Activated T-cell treated with anti-CD3 and anti-CD28 coated beads, Interleukin-2, amount 50 U/mL, for 4 hours (primary cell): ENCODE measurements at regions not wholly inside any gene's neighbourhood (a gene's known extent, or its start where the extent isn't known, plus 50 kb on each side); places are given as distances from the start of the nearest gene placed in this dataset.
"Not testable (repeated sequence)": the region's sequence is repeated elsewhere in the genome, so short reads cannot be mapped to it uniquely, and the experiment has no call there.

Source experiments
- ATAC-seq, 2 donors: fragments of 200-7000 bp; cut with Tn5 transposase; one replicate each; pipeline ENCODE4 v1.10.0; 2021
- DNase-seq: peaks from one replicate; pipeline ENCODE4 v3.0.0-alpha.2; 2020
- H3K27me3 Mint-ChIP-seq: one replicate; pipeline ENCODE4 v1.8.0; 2021; ENCODE audit warnings: low read depth, mixed read lengths
- H3K36me3 Mint-ChIP-seq: one replicate; pipeline ENCODE4 v1.8.0; 2022; ENCODE audit warnings: mixed read lengths; ENCODE audit not compliant: insufficient read depth
- H3K4me1 Mint-ChIP-seq: one replicate; pipeline ENCODE4 v1.8.0; 2021; ENCODE audit warnings: low read depth, mixed read lengths
- H3K4me3 Mint-ChIP-seq: one replicate; pipeline ENCODE4 v1.8.0; 2021; ENCODE audit warnings: mild to moderate bottlenecking, moderate library complexity, mixed read lengths
- H3K9me3 Mint-ChIP-seq: one replicate; pipeline ENCODE4 v1.8.0; 2021; ENCODE audit warnings: mixed read lengths

GRCh38 chr13:90261343-90261742, 1086.1 kb upstream of the MIR17HG start:
- H3K36me3 Mint-ChIP-seq = no peaks in the 10 kb centered on the region
- ATAC-seq (no peak), DNase-seq (no peak)
- H3K4me3 Mint-ChIP-seq = no peak overlapping the region
- H3K9me3 Mint-ChIP-seq = no peaks in the 10 kb centered on the region
- H3K4me1 Mint-ChIP-seq = no peaks in the 10 kb centered on the region
- H3K27me3 Mint-ChIP-seq = no peaks in the 10 kb centered on the region

- H3K4me3 Mint-ChIP-seq = no peak overlapping the region
- no peaks in the 10 kb centered on the region for H3K27me3 Mint-ChIP-seq
- H3K36me3 Mint-ChIP-seq = no peaks in the 10 kb centered on the region
- ATAC-seq (no peak), DNase-seq (no peak)
- peaks cover 3% of the 10 kb centered on the region for H3K9me3 Mint-ChIP-seq
- H3K4me1 Mint-ChIP-seq = no peaks in the 10 kb centered on the region
Observed at GRCh38 chr13:90270226-90270625, 1077.3 kb upstream of the MIR17HG start.

GRCh38 chr13:90272356-90272755, 1075.1 kb upstream of the MIR17HG start:
- Mint-ChIP-seq H3K27me3 (no peaks in the 10 kb centered on the region), H3K9me3 (peaks cover 3% of the 10 kb centered on the region), H3K4me1 (no peaks in the 10 kb centered on the region), H3K36me3 (no peaks in the 10 kb centered on the region), H3K4me3 (no peak overlapping the region)
- ATAC-seq (no peak), DNase-seq (no peak)

GRCh38 chr13:90276216-90276615, 1071.3 kb upstream of the MIR17HG start:
- Mint-ChIP-seq H3K36me3 (no peaks in the 10 kb centered on the region), H3K27me3 (no peaks in the 10 kb centered on the region), H3K4me1 (no peaks in the 10 kb centered on the region), H3K9me3 (peaks cover under 1% of the 10 kb centered on the region), H3K4me3 (no peak overlapping the region)
- no peak for ATAC-seq
- no peak for DNase-seq

GRCh38 chr13:90278231-90278630, 1069.3 kb upstream of the MIR17HG start:
- not testable (repeated sequence) for ATAC-seq, H3K36me3 Mint-ChIP-seq, DNase-seq, H3K4me1 Mint-ChIP-seq, H3K9me3 Mint-ChIP-seq, H3K4me3 Mint-ChIP-seq, H3K27me3 Mint-ChIP-seq

- no peak for ATAC-seq
- no peak for DNase-seq
- Mint-ChIP-seq H3K4me1 (no peaks in the 10 kb centered on the region), H3K4me3 (no peak overlapping the region), H3K27me3 (no peaks in the 10 kb centered on the region), H3K36me3 (no peaks in the 10 kb centered on the region), H3K9me3 (peaks cover 7% of the 10 kb centered on the region)
Observed at GRCh38 chr13:90281709-90282108, 1065.8 kb upstream of the MIR17HG start.

- DNase-seq (no peak), ATAC-seq (no peak)
- Mint-ChIP-seq H3K27me3 (no peaks in the 10 kb centered on the region), H3K36me3 (no peaks in the 10 kb centered on the region), H3K9me3 (peaks cover 12% of the 10 kb centered on the region), H3K4me3 (no peak overlapping the region), H3K4me1 (no peaks in the 10 kb centered on the region)
Observed at GRCh38 chr13:90287521-90287920, 1060.0 kb upstream of the MIR17HG start.

GRCh38 chr13:90293793-90294361, 1053.6 kb upstream of the MIR17HG start:
- ATAC-seq (no peak), DNase-seq (no peak)
- H3K27me3 Mint-ChIP-seq = no peaks in the 10 kb centered on the region
- peaks cover 12% of the 10 kb centered on the region for H3K9me3 Mint-ChIP-seq
- H3K4me1 Mint-ChIP-seq = no peaks in the 10 kb centered on the region
- H3K4me3 Mint-ChIP-seq = no peak overlapping the region
- no peaks in the 10 kb centered on the region for H3K36me3 Mint-ChIP-seq

- peaks cover 8% of the 10 kb centered on the region for H3K9me3 Mint-ChIP-seq
- DNase-seq (no peak), ATAC-seq (no peak)
- no peaks in the 10 kb centered on the region for H3K36me3 Mint-ChIP-seq
- no peak overlapping the region for H3K4me3 Mint-ChIP-seq
- H3K27me3 Mint-ChIP-seq = no peaks in the 10 kb centered on the region
- H3K4me1 Mint-ChIP-seq = no peaks in the 10 kb centered on the region
Observed at GRCh38 chr13:90299238-90299637, 1048.2 kb upstream of the MIR17HG start.

GRCh38 chr13:90300015-90300414, 1047.5 kb upstream of the MIR17HG start:
- DNase-seq (no peak), ATAC-seq (no peak)
- H3K9me3 Mint-ChIP-seq = peaks cover 8% of the 10 kb centered on the region
- H3K36me3 Mint-ChIP-seq = no peaks in the 10 kb centered on the region
- no peaks in the 10 kb centered on the region for H3K4me1 Mint-ChIP-seq
- no peak overlapping the region for H3K4me3 Mint-ChIP-seq
- H3K27me3 Mint-ChIP-seq = no peaks in the 10 kb centered on the region

GRCh38 chr13:90302107-90302506, 1045.4 kb upstream of the MIR17HG start:
- no peaks in the 10 kb centered on the region for H3K27me3 Mint-ChIP-seq
- H3K9me3 Mint-ChIP-seq = peaks cover 15% of the 10 kb centered on the region
- no peak for ATAC-seq
- no peak for DNase-seq
- H3K4me1 Mint-ChIP-seq = no peaks in the 10 kb centered on the region
- no peak overlapping the region for H3K4me3 Mint-ChIP-seq
- H3K36me3 Mint-ChIP-seq = no peaks in the 10 kb centered on the region

GRCh38 chr13:90305796-90306195, 1041.7 kb upstream of the MIR17HG start:
- DNase-seq (no peak), ATAC-seq (no peak)
- H3K4me1 Mint-ChIP-seq = no peaks in the 10 kb centered on the region
- no peak overlapping the region for H3K4me3 Mint-ChIP-seq
- H3K27me3 Mint-ChIP-seq = no peaks in the 10 kb centered on the region
- no peaks in the 10 kb centered on the region for H3K36me3 Mint-ChIP-seq
- H3K9me3 Mint-ChIP-seq = peaks cover 10% of the 10 kb centered on the region

GRCh38 chr13:90307136-90307535, 1040.4 kb upstream of the MIR17HG start:
- no peak for DNase-seq
- H3K4me1 Mint-ChIP-seq = no peaks in the 10 kb centered on the region
- no peaks in the 10 kb centered on the region for H3K27me3 Mint-ChIP-seq
- peaks cover 13% of the 10 kb centered on the region for H3K9me3 Mint-ChIP-seq
- H3K36me3 Mint-ChIP-seq = no peaks in the 10 kb centered on the region
- H3K4me3 Mint-ChIP-seq = no peak overlapping the region
- no peak for ATAC-seq

- Mint-ChIP-seq H3K36me3 (no peaks in the 10 kb centered on the region), H3K27me3 (no peaks in the 10 kb centered on the region), H3K9me3 (peaks cover 13% of the 10 kb centered on the region), H3K4me3 (no peak overlapping the region), H3K4me1 (no peaks in the 10 kb centered on the region)
- ATAC-seq = no peak
- DNase-seq = no peak
Observed at GRCh38 chr13:90308249-90308648, 1039.2 kb upstream of the MIR17HG start.

- no peaks in the 10 kb centered on the region for H3K4me1 Mint-ChIP-seq
- DNase-seq = no peak
Observed at GRCh38 chr13:90311929-90312328, 1035.6 kb upstream of the MIR17HG start.

GRCh38 chr13:90315061-90315460, 1032.4 kb upstream of the MIR17HG start:
- Mint-ChIP-seq H3K4me1 (no peaks in the 10 kb centered on the region), H3K9me3 (peaks cover 11% of the 10 kb centered on the region), H3K27me3 (no peaks in the 10 kb centered on the region), H3K36me3 (no peaks in the 10 kb centered on the region), H3K4me3 (no peak overlapping the region)
- ATAC-seq (no peak), DNase-seq (no peak)

More at GRCh38 chr13:90311929-90312328, 1035.6 kb upstream of the MIR17HG start:
- H3K36me3 Mint-ChIP-seq = no peaks in the 10 kb centered on the region
- H3K9me3 Mint-ChIP-seq = peaks cover 6% of the 10 kb centered on the region
- no peak overlapping the region for H3K4me3 Mint-ChIP-seq
- H3K27me3 Mint-ChIP-seq = no peaks in the 10 kb centered on the region
- no peak for ATAC-seq
